Fibroblast of lung (primary cell): ENCODE measurements at regions not wholly inside any gene's neighbourhood (a gene's known extent, or its start where the extent isn't known, plus 50 kb on each side); places are given as distances from the start of the nearest gene placed in this dataset.

ENCODE experiments used
- DNase-seq, 2 donors: peaks; one replicate each; pipeline versions ENCODE4 v3.0.0 to v3.0.0-alpha.2; 2010; ENCODE audit warnings: low read depth in 2 of 2
- H2AFZ ChIP-seq: 2 replicates; pipeline ENCODE4 v1.5.1; 2012; ENCODE audit warnings: low read length, control low read depth, inconsistent platforms
- H3K27ac ChIP-seq: 2 replicates; pipeline ENCODE4 v1.5.1; 2011; ENCODE audit warnings: low read length, control low read depth; ENCODE audit not compliant: insufficient read depth
- H3K27me3 ChIP-seq: 2 replicates; pipeline ENCODE4 v1.5.1; 2011; ENCODE audit warnings: mild to moderate bottlenecking, low read length; ENCODE audit not compliant: control insufficient read depth, insufficient read depth
- H3K36me3 ChIP-seq: 2 replicates; pipeline ENCODE4 v1.5.1; 2011; ENCODE audit warnings: low read length; ENCODE audit not compliant: control insufficient read depth, insufficient read depth
- H3K4me1 ChIP-seq: 2 replicates; pipeline ENCODE4 v1.5.1; 2011; ENCODE audit warnings: low read length; ENCODE audit not compliant: control insufficient read depth, insufficient read depth; ENCODE audit errors: extremely low read depth
- H3K4me2 ChIP-seq: 2 replicates; pipeline ENCODE4 v1.5.1; 2011; ENCODE audit warnings: low read length, control low read depth; ENCODE audit not compliant: insufficient read depth; ENCODE audit errors: extremely low read depth
- H3K4me3 ChIP-seq, 4 experiments: fragments of 200-600 bp in 1 of 4; sonication (generic) in 1 of 4; replicated peaks in 1 of 4; 2 replicates each; pipeline ENCODE4 v1.5.1; 2011 to 2016; ENCODE audit warnings: low read length in 4 of 4, low read depth in 3 of 4, mild to moderate bottlenecking in 3 of 4, control low read depth in 2 of 4, inconsistent platforms in 1 of 4, mixed read lengths in 1 of 4; ENCODE audit not compliant: insufficient read depth in 1 of 4; ENCODE audit errors: control extremely low read depth in 1 of 4
- H3K79me2 ChIP-seq: 2 replicates; pipeline ENCODE4 v1.5.1; 2012; ENCODE audit warnings: mild to moderate bottlenecking, low read length, inconsistent platforms; ENCODE audit not compliant: control insufficient read depth, insufficient read depth
- H3K9ac ChIP-seq: 2 replicates; pipeline ENCODE4 v1.5.1; 2011; ENCODE audit warnings: mild to moderate bottlenecking, low read length, control low read depth; ENCODE audit not compliant: insufficient read depth
- H3K9me3 ChIP-seq: 2 replicates; pipeline ENCODE4 v1.5.1; 2012; ENCODE audit warnings: low read depth, low read length; ENCODE audit not compliant: control insufficient read depth, insufficient read depth
- H4K20me1 ChIP-seq: 2 replicates; pipeline ENCODE4 v1.5.1; 2011; ENCODE audit warnings: low read length; ENCODE audit not compliant: control insufficient read depth, insufficient read depth; ENCODE audit errors: extremely low read depth
- CTCF ChIP-seq, 2 donors: IDR thresholded peaks in 1 of 2; conservative IDR thresholded peaks in 1 of 2; 1 replicate in 1 of 2; 2 replicates in 1 of 2; pipeline ENCODE4 v1.5.1; 2011 to 2012; ENCODE audit warnings: low read length in 2 of 2, control low read depth in 1 of 2, inconsistent platforms in 1 of 2, low read depth in 1 of 2, mild to moderate bottlenecking in 1 of 2
- EZH2 ChIP-seq: IDR thresholded peaks from 2 replicates; pipeline ENCODE4 v1.5.1; 2012; ENCODE audit warnings: low read length, control low read depth, mild to moderate bottlenecking; ENCODE audit errors: missing control alignments

DNA sequence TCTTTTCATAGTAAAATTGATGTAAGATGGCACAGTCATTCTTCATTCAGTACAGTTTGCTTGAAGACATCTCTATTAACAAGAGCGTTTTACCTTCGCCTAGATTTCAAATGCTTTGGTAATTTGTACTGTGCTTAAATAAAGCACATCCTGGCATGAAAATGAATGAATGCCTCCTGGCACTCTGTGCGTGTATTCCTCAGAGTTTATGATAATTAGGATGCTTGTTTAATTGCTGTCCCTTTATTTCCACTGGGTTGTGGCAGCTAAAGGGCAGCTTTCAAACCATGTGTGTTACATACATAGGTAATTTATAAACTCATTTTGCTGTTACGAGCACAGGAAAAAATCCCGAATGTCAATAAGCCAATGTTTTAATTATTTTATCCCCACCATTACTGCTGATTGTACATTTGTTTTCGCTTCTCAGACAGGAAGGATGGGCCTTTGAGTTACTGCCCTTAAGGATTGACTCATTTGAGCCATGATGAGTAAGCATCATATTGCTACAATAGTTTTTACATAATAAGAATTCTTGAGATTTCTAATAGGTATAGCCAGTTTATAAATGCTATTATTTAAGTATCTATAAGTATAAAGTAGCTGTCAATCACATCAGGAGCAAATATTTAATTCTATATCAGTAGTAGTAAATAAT, 516.5 kb downstream of the XIRP2 start:
- Histone ChIP-seq H3K9ac (no peak overlapping the region), H3K4me2 (no peak overlapping the region), H3K9me3 (no peaks in the 10 kb centered on the region), H3K27ac (no peak overlapping the region), H3K4me3 (no peak overlapping the region), H3K79me2 (no peaks in the 10 kb centered on the region), H3K36me3 (no peaks in the 10 kb centered on the region), H2AFZ (no peak overlapping the region), H4K20me1 (no peaks in the 10 kb centered on the region), H3K4me1 (no peaks in the 10 kb centered on the region), H3K27me3 (no peaks in the 10 kb centered on the region)
- DNase-seq: peak; percentile 19 to 76
- TF ChIP-seq EZH2: no peak
- no peak for TF ChIP-seq CTCF (conservative IDR thresholded peaks at IDR 0.05 in 1 of 2, IDR thresholded peaks at IDR 0.05 in 1 of 2; ENCODE audit: low read depth in 1 of 2, low read length in 2 of 2)

DNA sequence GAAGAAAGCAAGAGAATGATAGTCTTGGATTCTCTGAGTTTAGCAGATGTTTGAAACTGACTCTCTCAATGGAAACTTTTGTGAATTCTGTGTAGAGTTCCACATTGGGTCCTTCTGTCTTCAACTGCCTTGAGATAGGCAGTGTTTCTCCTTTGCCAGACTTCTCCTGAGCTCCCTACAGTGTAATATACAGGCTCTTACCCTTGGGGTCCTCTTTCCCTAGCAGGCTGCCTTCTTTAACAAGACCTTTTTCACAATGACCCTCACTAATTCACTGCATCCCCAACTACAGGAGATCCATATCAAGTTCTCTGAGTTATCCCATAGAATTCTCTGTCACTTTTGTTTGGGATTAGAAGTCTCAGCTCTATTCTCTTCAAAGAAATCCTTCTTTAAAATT, 513.0 kb downstream of the XIRP2 start:
- Histone ChIP-seq H3K9ac (no peak overlapping the region), H3K9me3 (no peaks in the 10 kb centered on the region), H3K4me1 (no peaks in the 10 kb centered on the region), H3K27ac (no peak overlapping the region), H3K27me3 (no peaks in the 10 kb centered on the region), H3K4me2 (no peak overlapping the region), H4K20me1 (no peaks in the 10 kb centered on the region), H2AFZ (no peak overlapping the region), H3K4me3 (no peak overlapping the region), H3K36me3 (no peaks in the 10 kb centered on the region), H3K79me2 (no peaks in the 10 kb centered on the region)
- TF ChIP-seq EZH2: no peak
- TF ChIP-seq CTCF (conservative IDR thresholded peaks at IDR 0.05 in 1 of 2, IDR thresholded peaks at IDR 0.05 in 1 of 2; ENCODE audit: low read depth in 1 of 2, low read length in 2 of 2): no peak
- DNase-seq: no peak

DNA sequence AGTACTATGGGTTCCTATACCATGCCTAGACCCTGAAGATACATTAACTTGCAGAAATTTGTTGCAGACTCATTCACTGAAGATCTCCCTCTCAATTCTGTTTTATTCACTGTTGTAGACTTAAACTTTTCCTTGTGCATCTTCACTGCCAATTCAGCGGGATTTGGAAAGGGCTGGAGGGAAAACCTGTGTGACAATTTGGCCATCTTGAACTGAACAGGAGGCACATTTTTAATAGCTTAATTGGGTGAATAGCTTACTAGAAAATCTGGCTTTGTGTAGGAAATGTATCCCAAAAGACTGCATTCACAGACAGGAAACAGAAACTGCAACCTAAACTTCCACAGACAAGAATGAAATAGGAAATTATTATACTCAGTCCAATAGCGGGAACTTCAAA, 512.3 kb downstream of the XIRP2 start:
- Histone ChIP-seq H3K4me1 (no peaks in the 10 kb centered on the region), H3K4me2 (no peak overlapping the region), H3K9ac (no peak overlapping the region), H3K4me3 (no peak overlapping the region), H3K27ac (no peak overlapping the region), H4K20me1 (no peaks in the 10 kb centered on the region), H3K9me3 (no peaks in the 10 kb centered on the region), H3K27me3 (no peaks in the 10 kb centered on the region), H3K79me2 (no peaks in the 10 kb centered on the region), H3K36me3 (no peaks in the 10 kb centered on the region), H2AFZ (no peak overlapping the region)
- TF ChIP-seq CTCF (conservative IDR thresholded peaks at IDR 0.05 in 1 of 2, IDR thresholded peaks at IDR 0.05 in 1 of 2; ENCODE audit: low read depth in 1 of 2, low read length in 2 of 2) (no peak), EZH2 (no peak)
- DNase-seq: no peak
